Stomach (tissue), 4 donors: ENCODE measurements at regions not wholly inside any gene's neighbourhood (a gene's known extent, or its start where the extent isn't known, plus 50 kb on each side); places are given as distances from the start of the nearest gene placed in this dataset.

Experiments used
- CTCF ChIP-seq, 7 experiments: fragments of 450-650 bp in 4 of 7; fragments of 200-600 bp in 3 of 7; sonication (generic) in 3 of 7; IDR thresholded peaks; one replicate each; pipeline ENCODE4 v1.5.1; 2016 to 2019; ENCODE audit warnings: antibody characterized with exemption in 7 of 7, control low read depth in 2 of 7, mild to moderate bottlenecking in 1 of 7
- EP300 ChIP-seq: sonication (generic); formaldehyde crosslinking; IDR thresholded peaks from one replicate; pipeline ENCODE4 v1.6.1; 2017; ENCODE audit warnings: antibody characterized with exemption
- POLR2A ChIP-seq, 4 donors: fragments of 450-650 bp; IDR thresholded peaks; one replicate each; pipeline ENCODE4 v1.6.1; 2016; ENCODE audit warnings: antibody characterized with exemption in 4 of 4, control low read depth in 2 of 4, mild to moderate bottlenecking in 1 of 4, moderate library complexity in 1 of 4
- POLR2AphosphoS5 ChIP-seq, 3 donors: sonication (generic); formaldehyde crosslinking; IDR thresholded peaks; one replicate each; pipeline ENCODE4 v1.6.1; 2016; ENCODE audit warnings: antibody characterized with exemption in 3 of 3

GRCh38 chr10:78255796-78256638 lies 222.4 kb downstream of the RPS24 start:
- TF ChIP-seq CTCF (IDR thresholded peaks at IDR 0.05) (no peak), POLR2A (IDR thresholded peaks at IDR 0.05) (no peak), POLR2AphosphoS5 (IDR thresholded peaks at IDR 0.05) (peak; percentile 61 to 93 (median 87)), EP300 (no peak)
